Keratinocyte (primary cell): ENCODE measurements at regions not wholly inside any gene's neighbourhood (a gene's known extent, or its start where the extent isn't known, plus 50 kb on each side); places are given as distances from the start of the nearest gene placed in this dataset.

Experiments
- DNase-seq: peaks from one replicate; pipeline ENCODE4 v3.0.0-alpha.2; 2011; ENCODE audit warnings: low read depth, missing footprints, low spot score
- FAIRE-seq: peaks from 2 replicates; lab custom pipeline; 2011; peaks lifted over from hg19 to GRCh38; lab: Jason Lieb, UNC
- H2AFZ ChIP-seq: 2 replicates; pipeline ENCODE4 v1.6.0; 2012; ENCODE audit warnings: low read length, control low read depth, inconsistent platforms; ENCODE audit not compliant: control insufficient read depth
- H3K27ac ChIP-seq: 2 replicates; pipeline ENCODE4 v1.5.1; 2011; ENCODE audit warnings: low read length; ENCODE audit not compliant: control insufficient read depth, insufficient read depth
- H3K27me3 ChIP-seq: 3 replicates; pipeline ENCODE4 v1.6.0; 2011; ENCODE audit warnings: low read length; ENCODE audit not compliant: control insufficient read depth, insufficient read depth; ENCODE audit errors: extremely low read depth
- H3K36me3 ChIP-seq, 2 experiments: 2 replicates in 1 of 2; 3 replicates in 1 of 2; pipeline ENCODE4 v1.5.1; 2011; ENCODE audit warnings: low read length in 2 of 2, mild to moderate bottlenecking in 1 of 2; ENCODE audit not compliant: control insufficient read depth in 2 of 2, insufficient read depth in 2 of 2; ENCODE audit errors: extremely low read depth in 1 of 2
- H3K4me1 ChIP-seq: 3 replicates; pipeline ENCODE4 v1.5.1; 2011; ENCODE audit warnings: low read length; ENCODE audit not compliant: control insufficient read depth, insufficient read depth; ENCODE audit errors: extremely low read depth
- H3K4me2 ChIP-seq: 3 replicates; pipeline ENCODE4 v1.6.0; 2011; ENCODE audit warnings: low read depth, low read length; ENCODE audit not compliant: control insufficient read depth, insufficient read depth; ENCODE audit errors: extremely low read depth
- H3K4me3 ChIP-seq, 3 experiments: fragments of 200-600 bp in 1 of 3; sonication (generic) in 1 of 3; 2 replicates in 2 of 3; 3 replicates in 1 of 3; pipeline ENCODE4 v1.5.1; 2011 to 2016; ENCODE audit warnings: low read length in 3 of 3, mild to moderate bottlenecking in 3 of 3, control low read depth in 2 of 3, inconsistent platforms in 1 of 3, low read depth in 1 of 3, mixed read lengths in 1 of 3, mixed run types in 1 of 3, moderate library complexity in 1 of 3; ENCODE audit not compliant: control insufficient read depth in 2 of 3, insufficient read depth in 2 of 3; ENCODE audit errors: extremely low read depth in 1 of 3
- H3K79me2 ChIP-seq: 2 replicates; pipeline ENCODE4 v1.6.0; 2012; ENCODE audit warnings: low read length; ENCODE audit not compliant: control insufficient read depth, insufficient read depth
- H3K9ac ChIP-seq: 3 replicates; pipeline ENCODE4 v1.6.0; 2011; ENCODE audit warnings: low read length; ENCODE audit not compliant: control insufficient read depth, insufficient read depth; ENCODE audit errors: extremely low read depth
- H3K9me1 ChIP-seq: 3 replicates; pipeline ENCODE4 v1.6.0; 2011; ENCODE audit warnings: low read length; ENCODE audit not compliant: control insufficient read depth, insufficient read depth; ENCODE audit errors: extremely low read depth
- H3K9me3 ChIP-seq: 2 replicates; pipeline ENCODE4 v1.5.1; 2012; ENCODE audit warnings: low read depth, low read length; ENCODE audit not compliant: control insufficient read depth
- H4K20me1 ChIP-seq: 3 replicates; pipeline ENCODE4 v1.6.0; 2011; ENCODE audit warnings: low read length; ENCODE audit not compliant: control insufficient read depth, insufficient read depth; ENCODE audit errors: extremely low read depth
- CTCF ChIP-seq, 3 experiments: IDR thresholded peaks in 1 of 3; conservative IDR thresholded peaks in 1 of 3; optimal IDR thresholded peaks in 1 of 3; 2 replicates in 2 of 3; 3 replicates in 1 of 3; pipeline versions ENCODE3 to v1.5.1; 2011; ENCODE audit warnings: low read length in 3 of 3, mild to moderate bottlenecking in 3 of 3, moderate library complexity in 2 of 3, control low read depth in 1 of 3, inconsistent platforms in 1 of 3; ENCODE audit not compliant: insufficient read depth in 2 of 3; ENCODE audit errors: extremely low read depth in 1 of 3
- EZH2 ChIP-seq: IDR thresholded peaks from one replicate; pipeline ENCODE4 v1.6.1; 2012; ENCODE audit warnings: inconsistent platforms, mild to moderate bottlenecking, low read length, moderate library complexity
- dilution Hi-C: fragments of 300-500 bp; cut with MboI; formaldehyde crosslinking; loops from one replicate; pipeline ENCODE4 v1.7.0; 2020; ENCODE audit warnings: low sequenced_read_pairs; ENCODE audit not compliant: extremely low pct_ligation_motif_present

GRCh38 chrX:138921031-138921430 is 209.5 kb upstream of the FGF13 start:
- DNase-seq = no peak
- Histone ChIP-seq H3K4me1 (no peaks in the 10 kb centered on the region), H3K4me3 (no peak overlapping the region), H3K9me3 (no peaks in the 10 kb centered on the region), H3K9me1 (no peaks in the 10 kb centered on the region), H3K79me2 (no peaks in the 10 kb centered on the region), H4K20me1 (no peaks in the 10 kb centered on the region), H3K36me3 (no peaks in the 10 kb centered on the region), H3K27ac (no peak overlapping the region), H2AFZ (no peak overlapping the region), H3K9ac (no peak overlapping the region), H3K4me2 (no peak overlapping the region), H3K27me3 (no peaks in the 10 kb centered on the region)
- TF ChIP-seq CTCF (optimal IDR thresholded peaks at IDR 0.05 in 1 of 3, IDR thresholded peaks at IDR 0.05 in 1 of 3, conservative IDR thresholded peaks at IDR 0.05 in 1 of 3; ENCODE audit: extremely low read depth in 1 of 3, insufficient read depth in 2 of 3, low read length in 3 of 3) (no peak), EZH2 (no peak)
- FAIRE-seq = no peak
- dilution Hi-C loops = no loop called here

GRCh38 chrX:138917781-138918180 is 206.3 kb upstream of the FGF13 start:
- no peak overlapping the region for H3K9ac ChIP-seq
- H3K9me3 ChIP-seq = no peaks in the 10 kb centered on the region
- FAIRE-seq = no peak
- H3K79me2 ChIP-seq = no peaks in the 10 kb centered on the region
- H2AFZ ChIP-seq = no peak overlapping the region
- no peak for TF ChIP-seq CTCF (optimal IDR thresholded peaks at IDR 0.05 in 1 of 3, IDR thresholded peaks at IDR 0.05 in 1 of 3, conservative IDR thresholded peaks at IDR 0.05 in 1 of 3; ENCODE audit: extremely low read depth in 1 of 3, insufficient read depth in 2 of 3, low read length in 3 of 3)
- TF ChIP-seq EZH2 = no peak
- H4K20me1 ChIP-seq = no peaks in the 10 kb centered on the region
- no peaks in the 10 kb centered on the region for H3K27me3 ChIP-seq
- no peak for DNase-seq
- H3K4me1 ChIP-seq = no peaks in the 10 kb centered on the region
- H3K4me2 ChIP-seq = no peak overlapping the region
- H3K4me3 ChIP-seq = no peak overlapping the region
- H3K27ac ChIP-seq = no peak overlapping the region
- H3K9me1 ChIP-seq = no peaks in the 10 kb centered on the region
- dilution Hi-C loops = no loop called here
- no peaks in the 10 kb centered on the region for H3K36me3 ChIP-seq
